LNCAP (cell line): ENCODE measurements at regions not wholly inside any gene's neighbourhood (a gene's known extent, or its start where the extent isn't known, plus 50 kb on each side); places are given as distances from the start of the nearest gene placed in this dataset.

Experiments used
- CTCF ChIP-seq: fragments of 450-650 bp; IDR thresholded peaks from 2 replicates; pipeline ENCODE4 v1.5.1; 2017; ENCODE audit warnings: mild to moderate bottlenecking

DNA sequence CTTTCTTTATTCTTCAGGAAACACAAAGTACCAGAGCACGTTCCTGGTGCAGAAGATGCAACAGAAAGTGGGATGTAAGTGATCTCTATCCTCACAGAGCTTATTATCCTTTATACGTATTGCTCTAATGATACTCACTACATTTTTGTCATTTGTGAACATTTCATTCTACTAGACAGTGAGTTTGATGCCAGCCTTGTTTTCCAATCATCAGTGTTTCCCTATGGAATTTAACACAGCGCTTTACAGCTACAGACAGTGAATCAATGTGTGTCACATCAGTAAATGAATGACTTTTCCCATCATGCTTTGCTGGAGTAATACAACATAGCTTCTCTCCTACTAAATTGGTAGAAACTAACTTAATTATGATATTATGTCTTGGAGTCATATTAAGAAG is 175.5 kb downstream of the SDHAF3 start:
- TF ChIP-seq CTCF: no peak

- TF ChIP-seq CTCF: no peak
Observed at GRCh38 chr7:97298561-97298960, 181.1 kb downstream of the SDHAF3 start.

GRCh38 chr7:97305589-97305988 is 188.1 kb downstream of the SDHAF3 start:
- TF ChIP-seq CTCF: no peak

DNA sequence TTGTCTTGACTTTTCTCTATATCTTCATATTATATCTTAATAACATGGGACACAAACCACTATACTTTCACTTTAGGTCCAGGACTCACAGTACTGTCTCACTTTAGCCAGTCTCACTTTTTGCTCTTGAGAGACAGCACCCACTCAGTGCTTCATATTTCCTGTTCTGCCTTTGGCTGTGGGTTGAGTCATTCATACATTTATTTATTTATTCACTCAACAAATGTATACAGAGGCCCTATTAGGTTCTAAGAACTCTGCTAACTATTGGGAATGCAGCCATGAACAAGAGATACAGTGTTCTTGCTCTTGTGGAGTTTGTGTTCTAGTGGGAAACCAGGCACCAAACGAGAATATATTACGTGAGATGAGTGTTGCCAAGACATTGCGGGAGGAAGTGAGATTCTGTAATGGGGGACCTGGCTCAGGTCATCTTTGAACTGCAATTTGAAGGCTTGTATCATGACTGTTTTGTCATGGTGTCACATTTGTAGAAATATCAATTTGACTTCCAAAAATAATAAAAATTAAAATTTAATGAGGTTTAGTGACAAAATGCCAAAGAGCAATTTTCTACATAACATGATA is 190.1 kb downstream of the SDHAF3 start:
- no peak for TF ChIP-seq CTCF

GRCh38 chr7:97313900-97314299 is 196.4 kb downstream of the SDHAF3 start:
- no peak for TF ChIP-seq CTCF

GRCh38 chr7:97317575-97317974 is 200.1 kb downstream of the SDHAF3 start:
- no peak for TF ChIP-seq CTCF

GRCh38 chr7:97337849-97338248 is 220.4 kb downstream of the SDHAF3 start:
- no peak for TF ChIP-seq CTCF

GRCh38 chr7:97342512-97342911 is 225.0 kb downstream of the SDHAF3 start:
- TF ChIP-seq CTCF: no peak
